Erythroblast (primary cell): ENCODE measurements at regions not wholly inside any gene's neighbourhood (a gene's known extent, or its start where the extent isn't known, plus 50 kb on each side); places are given as distances from the start of the nearest gene placed in this dataset.

Source experiments
- GATA1 ChIP-seq: IDR thresholded peaks from 2 replicates; pipeline ENCODE4 v1.6.1; 2011; ENCODE audit warnings: low read depth, mild to moderate bottlenecking, control low read depth, low read length, moderate library complexity
- POLR2A ChIP-seq: IDR thresholded peaks from 2 replicates; pipeline ENCODE4 v1.6.1; 2011; ENCODE audit warnings: mild to moderate bottlenecking, low read length

DNA sequence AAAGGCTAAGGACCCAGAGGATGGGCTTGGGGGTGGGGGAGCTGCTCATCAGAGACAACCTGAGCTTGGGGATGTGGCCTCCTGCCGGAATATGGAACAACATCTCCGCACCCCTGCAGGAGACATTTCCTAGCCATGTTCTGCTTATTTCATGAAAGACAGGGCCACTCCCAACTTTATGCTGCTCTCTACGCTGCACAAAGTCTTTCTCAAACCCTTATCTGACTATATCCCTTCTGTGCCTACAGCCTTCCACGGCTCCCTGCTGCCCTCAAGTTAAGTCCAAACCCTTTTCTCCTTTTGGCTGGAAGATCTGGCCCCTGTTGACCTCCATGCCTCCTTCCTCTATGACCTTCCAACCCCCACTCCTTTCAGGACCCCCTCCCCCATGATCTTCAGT is 562.0 kb downstream of the MN1 start:
- TF ChIP-seq POLR2A (no peak), GATA1 (no peak)
